Choroid plexus epithelial cell (primary cell): ENCODE measurements at regions not wholly inside any gene's neighbourhood (a gene's known extent, or its start where the extent isn't known, plus 50 kb on each side); places are given as distances from the start of the nearest gene placed in this dataset.

Experiments
- DNase-seq: peaks from one replicate; pipeline ENCODE4 v3.0.0-alpha.2; 2010; ENCODE audit warnings: low read depth
- H3K4me3 ChIP-seq: 2 replicates; pipeline ENCODE4 v1.5.1; 2011; ENCODE audit warnings: low read depth, mild to moderate bottlenecking, control low read depth, low read length, moderate library complexity
- CTCF ChIP-seq: conservative IDR thresholded peaks from 2 replicates; pipeline ENCODE4 v1.5.1; 2011; ENCODE audit warnings: low read depth, mild to moderate bottlenecking, control low read depth, inconsistent platforms, low read length, moderate library complexity

GRCh38 chr7:13057462-13058200, 370.2 kb downstream of the ARL4A start:
- DNase-seq = no peak
- TF ChIP-seq CTCF = no peak
- no peak overlapping the region for H3K4me3 ChIP-seq

- H3K4me3 ChIP-seq = no peak overlapping the region
- TF ChIP-seq CTCF = no peak
- DNase-seq = no peak
Measured at GRCh38 chr7:13060173-13060572, 372.7 kb downstream of the ARL4A start.

- DNase-seq = no peak
- H3K4me3 ChIP-seq = no peak overlapping the region
- no peak for TF ChIP-seq CTCF
Measured at GRCh38 chr7:13061115-13061514, 373.7 kb downstream of the ARL4A start.

GRCh38 chr7:13062631-13063030, 375.2 kb downstream of the ARL4A start:
- no peak overlapping the region for H3K4me3 ChIP-seq
- no peak for TF ChIP-seq CTCF
- no peak for DNase-seq

- no peak overlapping the region for H3K4me3 ChIP-seq
- DNase-seq = no peak
- no peak for TF ChIP-seq CTCF
Measured at GRCh38 chr7:13067036-13067435, 379.6 kb downstream of the ARL4A start.

GRCh38 chr7:13068032-13068431, 380.6 kb downstream of the ARL4A start:
- no peak for DNase-seq
- H3K4me3 ChIP-seq = no peak overlapping the region
- no peak for TF ChIP-seq CTCF

GRCh38 chr7:13069841-13070240, 382.4 kb downstream of the ARL4A start:
- TF ChIP-seq CTCF = no peak
- no peak for DNase-seq
- no peak overlapping the region for H3K4me3 ChIP-seq
